ENCODE measurements at regions not wholly inside any gene's neighbourhood (a gene's known extent, or its start where the extent isn't known, plus 50 kb on each side); places are given as distances from the start of the nearest gene placed in this dataset.
"Not testable (repeated sequence)": the region's sequence is repeated elsewhere in the genome, so short reads cannot be mapped to it uniquely, and the experiment has no call there.

- Mint-ChIP-seq H3K4me1 (no peaks in the 10 kb centered on the region), H3K27me3 (peaks cover 5 to 16% of the 10 kb centered on the region in 2 donors), H3K27ac (no peak overlapping the region), H3K36me3 (no peaks in the 10 kb centered on the region), H3K4me3 (no peak overlapping the region), H3K9me3 (peaks cover 4 to 7% of the 10 kb centered on the region in 2 donors)
- DNase-seq: no peak
- no peak for ATAC-seq (replicated peaks)
Observed at GRCh38 chr15:62868507-62868906, 174.0 kb upstream of the TPM1 start.

DNA sequence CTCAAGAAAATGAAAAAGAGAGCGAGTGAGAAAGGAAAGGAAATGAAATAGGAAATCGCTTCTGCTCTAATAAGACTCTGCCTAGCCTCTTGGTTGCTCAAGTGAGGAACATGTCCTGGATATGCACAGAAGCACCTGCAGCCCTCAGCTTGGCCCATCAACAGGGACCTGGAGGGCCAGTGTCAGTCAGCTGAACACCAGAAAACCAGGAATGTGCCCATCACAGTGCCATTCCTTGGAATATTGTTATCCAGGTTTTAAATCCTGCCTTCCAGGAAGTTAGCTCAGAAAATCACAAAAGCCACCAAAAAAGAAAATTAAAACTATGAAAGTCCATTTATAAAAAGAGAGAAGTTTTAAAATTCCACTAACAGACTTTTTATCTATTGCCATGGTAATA, 173.4 kb upstream of the TPM1 start:
- ATAC-seq (replicated peaks): no peak
- H3K27me3 Mint-ChIP-seq: peaks cover 5 to 16% of the 10 kb centered on the region in 2 donors

DNA sequence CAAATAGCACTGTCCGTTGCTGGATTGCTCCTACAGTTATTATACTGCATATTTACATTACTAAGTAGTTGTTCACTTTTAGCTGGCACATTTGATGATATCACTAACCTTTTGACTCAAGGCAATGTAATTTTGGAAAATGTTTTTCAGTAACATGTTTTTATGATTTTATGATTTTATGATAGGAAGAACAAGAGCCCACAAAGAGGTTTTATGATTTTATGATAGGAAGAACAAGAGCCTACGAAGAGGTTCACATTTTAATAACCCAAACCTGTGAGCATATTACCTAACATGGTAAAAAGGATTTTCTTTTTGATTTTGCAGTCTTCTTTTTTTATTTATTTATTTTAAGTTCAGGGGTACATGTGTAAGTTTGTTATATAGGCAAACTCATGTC, 172.3 kb upstream of the TPM1 start:
- Mint-ChIP-seq H3K4me3 (no peak overlapping the region), H3K9me3 (peaks cover 4 to 7% of the 10 kb centered on the region in 2 donors), H3K27ac (no peak overlapping the region), H3K4me1 (no peaks in the 10 kb centered on the region), H3K36me3 (no peaks in the 10 kb centered on the region), H3K27me3 (peaks cover 5 to 7% of the 10 kb centered on the region in 2 donors)
- no peak for ATAC-seq (replicated peaks)
- DNase-seq: no peak

More for the DNA sequence above, 173.4 kb upstream of the TPM1 start:
- Mint-ChIP-seq H3K27ac (no peak overlapping the region), H3K4me3 (no peak overlapping the region), H3K36me3 (no peaks in the 10 kb centered on the region), H3K9me3 (peaks cover 4 to 7% of the 10 kb centered on the region in 2 donors), H3K4me1 (no peaks in the 10 kb centered on the region)
- DNase-seq: no peak

GRCh38 chr15:62870701-62871100, 171.8 kb upstream of the TPM1 start:
- H3K27ac Mint-ChIP-seq; H3K27me3 Mint-ChIP-seq; H3K9me3 Mint-ChIP-seq; H3K4me3 Mint-ChIP-seq; H3K36me3 Mint-ChIP-seq; DNase-seq; ATAC-seq (replicated peaks); H3K4me1 Mint-ChIP-seq: not testable (repeated sequence)

DNA sequence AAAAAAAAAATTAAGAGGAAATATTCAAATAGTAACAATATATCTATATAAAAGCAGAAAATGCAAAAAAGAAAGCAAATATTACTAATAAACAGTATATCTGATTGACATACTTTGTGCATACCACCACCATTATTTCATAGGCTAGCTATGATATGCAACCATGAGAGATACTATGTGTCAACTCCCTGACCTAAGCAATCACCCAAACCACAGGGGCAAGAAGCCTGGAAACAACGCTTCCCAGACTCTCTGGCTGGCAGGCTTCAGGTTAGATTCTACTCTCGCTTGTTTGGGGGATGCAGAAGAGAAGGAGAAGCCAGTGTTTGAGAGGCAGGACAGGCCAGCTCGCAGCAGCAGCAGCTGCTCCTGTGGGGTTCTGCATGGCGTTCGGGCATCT, 169.3 kb upstream of the TPM1 start:
- H3K27me3 Mint-ChIP-seq: peaks cover 7 to 10% of the 10 kb centered on the region in 2 donors

GRCh38 chr15:62874064-62874463, 168.5 kb upstream of the TPM1 start:
- Mint-ChIP-seq H3K4me3 (no peak overlapping the region), H3K9me3 (peaks cover 4 to 7% of the 10 kb centered on the region in 2 donors), H3K36me3 (no peaks in the 10 kb centered on the region), H3K4me1 (no peaks in the 10 kb centered on the region), H3K27me3 (peaks cover 7 to 10% of the 10 kb centered on the region in 2 donors), H3K27ac (no peak overlapping the region)
- DNase-seq (no peak), ATAC-seq (replicated peaks) (no peak)

More for the DNA sequence above, 169.3 kb upstream of the TPM1 start:
- ATAC-seq (replicated peaks) (no peak), DNase-seq (no peak)
- Mint-ChIP-seq H3K4me3 (no peak overlapping the region), H3K36me3 (no peaks in the 10 kb centered on the region), H3K9me3 (peaks cover 4 to 7% of the 10 kb centered on the region in 2 donors), H3K4me1 (no peaks in the 10 kb centered on the region), H3K27ac (no peak overlapping the region)

DNA sequence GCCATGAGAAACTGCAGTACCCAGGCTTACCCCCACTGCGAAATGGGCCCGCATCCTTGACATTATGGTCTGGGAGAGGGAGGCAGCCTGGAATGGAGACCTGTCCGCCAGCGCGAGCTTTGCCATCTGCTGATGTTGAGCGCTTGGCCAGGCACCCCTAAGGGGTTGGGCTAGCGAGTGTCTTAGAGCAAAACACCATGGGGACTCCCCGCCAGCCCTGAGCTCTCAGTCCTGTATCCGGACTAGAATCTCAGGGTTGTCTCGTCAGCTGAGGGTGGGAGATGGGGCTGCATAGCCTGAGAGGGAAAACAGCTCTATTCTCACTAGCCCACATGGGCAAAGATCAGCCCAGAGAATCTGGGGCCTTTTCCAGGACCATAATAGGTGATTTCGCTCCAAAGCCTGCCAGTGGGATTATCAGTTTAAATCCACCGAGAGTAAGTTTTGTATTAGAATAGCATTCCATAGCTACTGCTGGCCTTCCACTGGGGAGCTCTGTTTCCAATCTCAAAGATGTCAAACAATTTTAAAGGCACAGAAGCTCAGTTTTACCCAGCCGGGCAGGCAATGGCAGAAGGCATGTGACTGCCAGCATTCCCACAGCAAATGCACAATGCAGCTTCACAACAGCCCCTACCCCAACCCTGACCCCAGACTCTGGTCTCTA, 167.5 kb upstream of the TPM1 start:
- peaks cover 4 to 8% of the 10 kb centered on the region in 2 donors for H3K4me1 Mint-ChIP-seq
- no peak for ATAC-seq (replicated peaks)
- H3K27ac Mint-ChIP-seq: no peak overlapping the region
- H3K4me3 Mint-ChIP-seq: no peak overlapping the region
- no peak for DNase-seq
- peaks cover 7 to 10% of the 10 kb centered on the region in 2 donors for H3K27me3 Mint-ChIP-seq
- peaks cover 5 to 7% of the 10 kb centered on the region in 2 donors for H3K9me3 Mint-ChIP-seq
- no peaks in the 10 kb centered on the region for H3K36me3 Mint-ChIP-seq

DNA sequence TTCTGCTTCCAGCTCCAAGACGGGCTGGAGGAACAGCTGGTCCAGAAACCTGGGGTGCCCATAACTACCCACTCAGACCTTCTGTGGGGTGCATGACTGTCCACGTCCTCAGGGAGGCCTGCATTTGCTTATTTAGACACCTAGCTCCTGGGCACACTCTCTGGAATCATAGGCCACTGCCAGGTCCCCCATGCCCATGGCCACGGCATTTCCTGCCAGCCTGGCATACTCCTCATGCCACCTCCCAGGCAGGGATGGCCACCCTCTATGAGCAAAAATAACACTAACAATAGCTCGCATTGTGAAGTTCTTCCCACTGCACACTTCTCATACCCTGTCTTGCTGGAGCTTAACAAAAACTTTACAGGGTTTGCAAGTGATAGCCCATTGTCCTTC, 166.9 kb upstream of the TPM1 start:
- no peaks in the 10 kb centered on the region for H3K36me3 Mint-ChIP-seq
- H3K4me3 Mint-ChIP-seq: no peak overlapping the region
- H3K4me1 Mint-ChIP-seq: peaks cover 7 to 12% of the 10 kb centered on the region in 2 donors
- peaks cover 7 to 10% of the 10 kb centered on the region in 2 donors for H3K27me3 Mint-ChIP-seq
- peaks cover 4 to 5% of the 10 kb centered on the region in 2 donors for H3K9me3 Mint-ChIP-seq
- DNase-seq (no peak), ATAC-seq (replicated peaks) (no peak)
- no peak overlapping the region for H3K27ac Mint-ChIP-seq

DNA sequence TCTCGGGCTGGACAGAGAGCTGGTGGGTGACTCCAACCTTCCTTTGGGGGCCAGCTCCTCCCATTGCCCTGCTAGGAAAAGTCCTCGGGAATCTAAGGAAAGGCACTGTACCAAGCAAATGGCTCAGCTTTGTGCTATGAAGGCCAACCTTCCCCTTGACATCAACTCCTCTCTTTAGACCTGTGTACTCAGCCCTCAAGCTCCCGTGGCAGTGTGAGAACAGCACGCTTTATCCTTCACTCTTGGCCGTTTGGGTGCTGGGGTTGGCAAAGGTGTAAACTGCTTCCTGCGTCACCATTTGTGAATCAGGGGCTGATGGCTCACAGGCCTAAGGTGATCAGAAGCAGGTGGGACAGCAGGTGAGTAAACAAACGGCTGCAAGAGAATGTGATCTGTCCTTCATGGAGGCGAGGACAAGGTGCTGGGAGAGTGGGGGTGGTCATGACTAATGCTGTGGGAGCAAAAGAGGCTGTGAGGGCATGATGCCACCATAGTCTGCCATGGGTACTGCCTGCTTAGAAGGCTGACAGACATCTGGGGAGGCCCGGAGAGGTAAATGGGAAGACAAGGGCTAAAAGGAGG, 165.2 kb upstream of the TPM1 start:
- no peaks in the 10 kb centered on the region for H3K36me3 Mint-ChIP-seq

GRCh38 chr15:62878070-62878469, 164.5 kb upstream of the TPM1 start:
- H3K27me3 Mint-ChIP-seq: peaks cover 7 to 10% of the 10 kb centered on the region in 2 donors
- peaks cover 0 to 1% of the 10 kb centered on the region in 2 donors for H3K9me3 Mint-ChIP-seq
- no peaks in the 10 kb centered on the region for H3K36me3 Mint-ChIP-seq
- ATAC-seq (replicated peaks) (no peak), DNase-seq (no peak)
- peaks cover 7 to 12% of the 10 kb centered on the region in 2 donors for H3K4me1 Mint-ChIP-seq
- H3K4me3 Mint-ChIP-seq: no peak overlapping the region
- H3K27ac Mint-ChIP-seq: no peak overlapping the region

More for the DNA sequence above, 165.2 kb upstream of the TPM1 start:
- Mint-ChIP-seq H3K27ac (no peak overlapping the region), H3K9me3 (peaks cover 0 to 1% of the 10 kb centered on the region in 2 donors), H3K4me1 (peaks cover 7 to 12% of the 10 kb centered on the region in 2 donors), H3K27me3 (peaks cover 7 to 10% of the 10 kb centered on the region in 2 donors), H3K4me3 (no peak overlapping the region)
- ATAC-seq (replicated peaks) (no peak), DNase-seq (no peak)

GRCh38 chr15:62879770-62880169, 162.8 kb upstream of the TPM1 start:
- H3K4me1 Mint-ChIP-seq: peaks cover 7 to 12% of the 10 kb centered on the region in 2 donors
- DNase-seq: no peak
- peak overlapping the region in 1 of 2 donors; percentile 17 for H3K4me3 Mint-ChIP-seq
- no peaks in the 10 kb centered on the region for H3K36me3 Mint-ChIP-seq
- no peak for ATAC-seq (replicated peaks)
- no peak overlapping the region for H3K27ac Mint-ChIP-seq
- peaks cover 0 to 10% of the 10 kb centered on the region in 2 donors for H3K27me3 Mint-ChIP-seq
- H3K9me3 Mint-ChIP-seq: peaks cover 0 to 1% of the 10 kb centered on the region in 2 donors

- ATAC-seq (replicated peaks): no peak
- Mint-ChIP-seq H3K4me1 (peaks cover 7 to 12% of the 10 kb centered on the region in 2 donors), H3K27ac (no peak overlapping the region), H3K36me3 (no peaks in the 10 kb centered on the region), H3K9me3 (peaks cover 0 to 1% of the 10 kb centered on the region in 2 donors), H3K27me3 (peaks cover 2 to 11% of the 10 kb centered on the region in 2 donors), H3K4me3 (no peak overlapping the region)
- no peak for DNase-seq
Observed at GRCh38 chr15:62880278-62880677, 162.3 kb upstream of the TPM1 start.

GRCh38 chr15:62881056-62881455, 161.5 kb upstream of the TPM1 start:
- H3K4me3 Mint-ChIP-seq: no peak overlapping the region
- H3K27ac Mint-ChIP-seq: no peak overlapping the region
- ATAC-seq (replicated peaks) (no peak), DNase-seq (no peak)
- H3K36me3 Mint-ChIP-seq: no peaks in the 10 kb centered on the region
- peaks cover 6 to 12% of the 10 kb centered on the region in 2 donors for H3K27me3 Mint-ChIP-seq
- peaks cover 7 to 12% of the 10 kb centered on the region in 2 donors for H3K4me1 Mint-ChIP-seq
- H3K9me3 Mint-ChIP-seq: peaks cover 0 to 1% of the 10 kb centered on the region in 2 donors

GRCh38 chr15:62883938-62884479, 158.5 kb upstream of the TPM1 start:
- H3K27me3 Mint-ChIP-seq: peaks cover 7 to 31% of the 10 kb centered on the region in 2 donors
- H3K9me3 Mint-ChIP-seq: peaks cover 0 to 1% of the 10 kb centered on the region in 2 donors
- no peak overlapping the region for H3K4me3 Mint-ChIP-seq
- DNase-seq (no peak), ATAC-seq (replicated peaks) (no peak)
- H3K27ac Mint-ChIP-seq: no peak overlapping the region
- H3K4me1 Mint-ChIP-seq: peaks cover 7 to 12% of the 10 kb centered on the region in 2 donors
- no peaks in the 10 kb centered on the region for H3K36me3 Mint-ChIP-seq
